Mucosa of descending colon (tissue), 3 donors: ENCODE measurements at regions not wholly inside any gene's neighbourhood (a gene's known extent, or its start where the extent isn't known, plus 50 kb on each side); places are given as distances from the start of the nearest gene placed in this dataset.

ENCODE experiments used
- ATAC-seq: fragments of 200-7000 bp; cut with Tn5 transposase; one replicate; pipeline ENCODE4 v1.9.1; 2020; ENCODE audit warnings: mild to moderate bottlenecking, moderate library complexity
- DNase-seq, 3 donors: peaks; one replicate each; pipeline ENCODE4 v3.0.0-alpha.2; 2020
- H3K36me3 ChIP-seq: fragments of 200-600 bp; one replicate; pipeline ENCODE4 v1.8.0; 2021; ENCODE audit warnings: low read depth, mild to moderate bottlenecking
- H3K4me1 ChIP-seq: fragments of 200-600 bp; one replicate; pipeline ENCODE4 v1.8.0; 2021; ENCODE audit warnings: low read depth, mild to moderate bottlenecking
- H3K4me3 ChIP-seq: fragments of 200-600 bp; one replicate; pipeline ENCODE4 v1.8.0; 2021; ENCODE audit warnings: mild to moderate bottlenecking
- H3K9me3 ChIP-seq: fragments of 200-600 bp; one replicate; pipeline ENCODE4 v1.8.0; 2021; ENCODE audit warnings: mild to moderate bottlenecking
- CTCF ChIP-seq: fragments of 200-600 bp; IDR thresholded peaks from one replicate; pipeline ENCODE4 v1.8.0; 2022; ENCODE audit warnings: antibody characterized with exemption, mild to moderate bottlenecking
- intact Hi-C, 2 donors: fragments of 100-400 bp; cut with DNase I in 1 of 2; cut with micrococcal nuclease in 1 of 2; formaldehyde crosslinking; loops; one replicate each; pipeline versions ENCODE4 v1.11.0 to v1.11.1; 2022; cut with DNase I, micrococcal nuclease
- donor health status: DM: no; HTN: no; CAD: no; lungs with moderate emphysema.
- donor health status: DM: no; HTN: no; CAD: no.
- donor health status: DM: no; HTN: yes; CAD: no.

DNA sequence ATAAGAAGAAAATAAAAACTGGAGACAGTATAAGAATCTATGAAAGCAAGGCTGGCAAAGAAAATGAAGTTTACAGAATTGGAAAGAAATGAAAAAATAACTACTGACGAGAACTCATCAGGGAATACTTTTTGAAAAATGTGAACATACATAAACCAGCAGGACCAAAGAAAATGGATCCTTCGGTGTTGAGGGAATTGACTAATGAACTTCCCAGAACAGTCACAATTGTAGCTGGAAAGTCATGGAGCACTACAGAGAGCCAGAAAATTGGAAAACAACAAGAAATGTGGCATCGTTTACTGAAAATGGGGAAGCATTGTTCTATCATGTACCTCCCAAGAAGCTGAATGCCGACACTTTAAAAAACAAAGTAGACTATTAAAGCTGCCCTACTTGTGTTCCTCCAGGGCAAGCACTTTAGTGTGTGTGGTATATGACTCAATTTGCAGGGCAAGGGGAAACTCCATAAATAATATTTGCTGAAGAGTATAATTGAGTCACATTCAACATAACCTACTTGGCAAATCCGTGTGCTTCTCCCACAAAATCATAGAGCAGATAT lies 1221.6 kb upstream of the NRXN1 start:
- Histone ChIP-seq H3K4me1 (no peaks in the 10 kb centered on the region), H3K36me3 (no peaks in the 10 kb centered on the region), H3K9me3 (no peaks in the 10 kb centered on the region), H3K4me3 (no peak overlapping the region)
- no peak for ATAC-seq
- intact Hi-C loops, result no loop called here
- no peak for TF ChIP-seq CTCF
- DNase-seq, result no peak

GRCh38 chr2:52238782-52239181 lies 1206.8 kb upstream of the NRXN1 start:
- TF ChIP-seq CTCF, result no peak
- Histone ChIP-seq H3K4me3 (no peak overlapping the region), H3K4me1 (no peaks in the 10 kb centered on the region), H3K36me3 (no peaks in the 10 kb centered on the region), H3K9me3 (peaks cover 3% of the 10 kb centered on the region)
- DNase-seq, result no peak
- intact Hi-C loops, result no loop called here
- no peak for ATAC-seq

- intact Hi-C loops, result no loop called here
- DNase-seq, result no peak
- Histone ChIP-seq H3K9me3 (no peaks in the 10 kb centered on the region), H3K4me1 (no peaks in the 10 kb centered on the region), H3K4me3 (no peak overlapping the region), H3K36me3 (no peaks in the 10 kb centered on the region)
- TF ChIP-seq CTCF, result no peak
- ATAC-seq, result no peak
These were observed 1190.2 kb upstream of the NRXN1 start for GRCh38 chr2:52222128-52222527.

DNA sequence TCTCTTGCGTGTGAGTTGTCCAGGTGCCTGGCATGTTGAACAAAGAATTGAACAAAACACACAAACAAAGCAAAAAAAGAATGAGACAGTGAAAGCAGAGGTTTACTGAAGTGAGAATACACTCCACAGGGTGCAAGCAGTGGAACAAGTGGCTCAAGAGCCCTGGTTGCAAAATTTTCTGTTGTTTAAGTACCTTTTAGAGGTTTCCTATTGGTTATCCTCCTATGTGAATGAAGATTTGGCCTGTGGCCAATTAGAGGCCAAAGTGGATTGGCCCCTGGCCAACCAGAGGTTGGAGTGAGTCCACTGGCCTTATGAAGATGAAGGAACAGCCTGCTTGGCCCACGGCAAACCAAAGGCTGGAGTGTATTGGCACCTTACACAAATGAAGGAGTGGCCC lies 1188.5 kb upstream of the NRXN1 start:
- ATAC-seq (no peak), DNase-seq (no peak)
- Histone ChIP-seq H3K4me3 (no peak overlapping the region), H3K9me3 (no peaks in the 10 kb centered on the region), H3K4me1 (no peaks in the 10 kb centered on the region), H3K36me3 (no peaks in the 10 kb centered on the region)
- intact Hi-C loops, result no loop called here
- no peak for TF ChIP-seq CTCF

DNA sequence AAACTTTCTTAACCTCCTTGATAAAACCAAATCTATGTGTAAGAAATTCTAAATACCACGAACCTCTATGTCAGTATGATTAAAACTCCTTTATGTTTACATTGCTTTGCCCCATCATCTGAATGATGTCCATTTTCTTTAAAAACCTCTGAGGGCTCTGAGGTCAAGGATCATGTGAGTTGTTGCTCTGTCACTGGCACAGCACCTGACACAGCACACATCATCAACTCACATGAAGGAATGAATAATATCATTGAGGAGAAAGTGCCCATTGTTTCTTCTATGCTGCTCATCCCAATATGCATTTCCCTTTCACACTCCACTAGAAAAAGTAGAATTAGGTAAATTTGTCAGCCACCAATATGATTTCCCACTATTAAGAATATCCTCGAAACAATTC lies 1178.7 kb upstream of the NRXN1 start:
- intact Hi-C loops, result no loop called here
- Histone ChIP-seq H3K4me3 (no peak overlapping the region), H3K36me3 (no peaks in the 10 kb centered on the region), H3K4me1 (no peaks in the 10 kb centered on the region), H3K9me3 (no peaks in the 10 kb centered on the region)
- TF ChIP-seq CTCF, result no peak
- ATAC-seq (no peak), DNase-seq (no peak)

GRCh38 chr2:52210161-52210560 lies 1178.2 kb upstream of the NRXN1 start:
- ATAC-seq, result no peak
- Histone ChIP-seq H3K4me1 (no peaks in the 10 kb centered on the region), H3K9me3 (no peaks in the 10 kb centered on the region), H3K36me3 (no peaks in the 10 kb centered on the region), H3K4me3 (no peak overlapping the region)
- intact Hi-C loops, result no loop called here
- DNase-seq, result no peak
- no peak for TF ChIP-seq CTCF
